H1 (cell line): ENCODE measurements at regions not wholly inside any gene's neighbourhood (a gene's known extent, or its start where the extent isn't known, plus 50 kb on each side); places are given as distances from the start of the nearest gene placed in this dataset.

Source experiments
- CTCF ChIA-PET: fragments of 300-600 bp; sonication (Branson Sonifier 250); formaldehyde crosslinking; loops from one replicate; lab custom pipeline; 2021; ENCODE audit not compliant: partially characterized antibody; lab: Charles Lee
- POLR2A ChIA-PET: fragments of 300-600 bp; sonication (Branson Sonifier 250); formaldehyde crosslinking; loops from one replicate; lab custom pipeline; 2021; ENCODE audit warnings: inconsistent platforms; ENCODE audit not compliant: partially characterized antibody; lab: Charles Lee
- DNase-seq, 2 experiments: peaks; one replicate each; pipeline versions ENCODE4 v3.0.0 to v3.0.0-alpha.2; 2010 to 2022; ENCODE audit warnings: low spot score in 2 of 2, low read depth in 1 of 2, mixed read lengths in 1 of 2
- FAIRE-seq: peaks from 2 replicates; lab custom pipeline; 2011; peaks lifted over from hg19 to GRCh38; lab: Jason Lieb, UNC
- H2AFZ ChIP-seq: 2 replicates; pipeline ENCODE4 v1.8.1; 2012; ENCODE audit warnings: low read length, inconsistent platforms
- H2AK5ac ChIP-seq: 2 replicates; pipeline ENCODE4 v1.6.1; 2013; ENCODE audit warnings: low read depth, low read length
- H2BK120ac ChIP-seq: replicated peaks from 2 replicates; pipeline ENCODE3; 2013; ENCODE audit warnings: low read depth, low read length, inconsistent platforms
- H2BK12ac ChIP-seq: 2 replicates; pipeline ENCODE4 v1.6.1; 2013; ENCODE audit warnings: low read depth, low read length
- H2BK15ac ChIP-seq: 2 replicates; pipeline ENCODE4 v1.6.1; 2013; ENCODE audit warnings: low read length
- H2BK20ac ChIP-seq: 2 replicates; pipeline ENCODE4 v1.6.1; 2013; ENCODE audit warnings: low read length
- H2BK5ac ChIP-seq: 2 replicates; pipeline ENCODE4 v1.6.1; 2013; ENCODE audit warnings: low read depth, low read length
- H3K14ac ChIP-seq: 2 replicates; pipeline ENCODE4 v1.6.1; 2013; ENCODE audit warnings: inconsistent platforms; ENCODE audit not compliant: insufficient read length
- H3K18ac ChIP-seq: 2 replicates; pipeline ENCODE4 v1.6.1; 2013; ENCODE audit warnings: low read length; ENCODE audit errors: extremely low read depth
- H3K23ac ChIP-seq: 2 replicates; pipeline ENCODE4 v1.6.1; 2013; ENCODE audit warnings: inconsistent platforms; ENCODE audit not compliant: insufficient read length
- H3K23me2 ChIP-seq: 2 replicates; pipeline ENCODE4 v1.6.1; 2013; ENCODE audit warnings: low read depth, low read length
- H3K27ac ChIP-seq: 2 replicates; pipeline ENCODE4 v1.6.1; 2011; ENCODE audit warnings: low read depth, low read length, inconsistent platforms
- H3K27me3 ChIP-seq, 4 experiments: replicated peaks in 1 of 4; 1 replicate in 1 of 4; 2 replicates in 3 of 4; pipeline versions ENCODE4 v1.6.1 to v1.8.1; 2011 to 2013; ENCODE audit warnings: low read length in 3 of 4, mild to moderate bottlenecking in 3 of 4, inconsistent platforms in 2 of 4, mixed read lengths in 2 of 4, moderate library complexity in 1 of 4; ENCODE audit not compliant: control insufficient read depth in 3 of 4, insufficient read depth in 3 of 4; ENCODE audit errors: extremely low read depth in 1 of 4
- H3K36me3 ChIP-seq, 4 experiments: 2 replicates each; pipeline versions ENCODE4 v1.6.1 to v1.8.1; 2011 to 2013; ENCODE audit warnings: mild to moderate bottlenecking in 4 of 4, low read length in 3 of 4, moderate library complexity in 2 of 4, control low read depth in 1 of 4, inconsistent platforms in 1 of 4; ENCODE audit not compliant: insufficient read depth in 4 of 4, control insufficient read depth in 2 of 4
- H3K4ac ChIP-seq: replicated peaks from 2 replicates; pipeline ENCODE3; 2013; ENCODE audit warnings: low read length, low read depth, mixed read lengths, inconsistent platforms; ENCODE audit not compliant: insufficient read length
- H3K4me1 ChIP-seq, 4 experiments: replicated peaks in 1 of 4; 1 replicate in 1 of 4; 2 replicates in 3 of 4; pipeline versions ENCODE4 v1.6.1 to v1.8.1; 2011 to 2013; ENCODE audit warnings: low read length in 3 of 4, inconsistent platforms in 2 of 4, mixed read lengths in 1 of 4; ENCODE audit not compliant: insufficient read depth in 4 of 4, control insufficient read depth in 3 of 4
- H3K4me2 ChIP-seq, 2 experiments: 2 replicates each; pipeline versions ENCODE4 v1.6.1 to v1.8.1; 2011 to 2013; ENCODE audit warnings: low read depth in 2 of 2, low read length in 2 of 2, control low read depth in 1 of 2, inconsistent platforms in 1 of 2, mild to moderate bottlenecking in 1 of 2; ENCODE audit not compliant: insufficient read depth in 1 of 2
- H3K4me3 ChIP-seq, 4 experiments: fragments of 200-600, 300-600 bp in 1 of 4; sonication (generic), shearing (Covaris generic), sonication (Bioruptor Twin) in 1 of 4; 2 replicates each; pipeline versions ENCODE4 v1.5.1 to v1.8.1; 2011 to 2016; ENCODE audit warnings: low read length in 4 of 4, low read depth in 3 of 4, control low read depth in 2 of 4, inconsistent platforms in 2 of 4, mild to moderate bottlenecking in 2 of 4, mixed read lengths in 1 of 4, moderate library complexity in 1 of 4; ENCODE audit not compliant: insufficient read depth in 2 of 4; ENCODE audit errors: extremely low read depth in 1 of 4
- H3K56ac ChIP-seq: replicated peaks from 2 replicates; pipeline ENCODE3; 2013; ENCODE audit warnings: low read depth, mild to moderate bottlenecking, mixed read lengths, low read length, inconsistent platforms; ENCODE audit not compliant: insufficient read length
- H3K79me1 ChIP-seq: 2 replicates; pipeline ENCODE4 v1.6.1; 2013; ENCODE audit warnings: low read depth, low read length, control low read depth
- H3K79me2 ChIP-seq, 2 experiments: 2 replicates each; pipeline versions ENCODE4 v1.6.1 to v1.8.1; 2012 to 2013; ENCODE audit warnings: low read length in 2 of 2, mild to moderate bottlenecking in 2 of 2, inconsistent platforms in 1 of 2; ENCODE audit not compliant: insufficient read depth in 2 of 2, control insufficient read depth in 1 of 2
- H3K9ac ChIP-seq, 4 experiments: replicated peaks in 1 of 4; 1 replicate in 1 of 4; 2 replicates in 3 of 4; pipeline versions ENCODE4 v1.6.1 to v1.8.1; 2011 to 2013; ENCODE audit warnings: low read depth in 3 of 4, low read length in 3 of 4, control low read depth in 2 of 4, mild to moderate bottlenecking in 2 of 4, moderate library complexity in 2 of 4, inconsistent platforms in 1 of 4; ENCODE audit errors: extremely low read depth in 1 of 4
- H3K9me3 ChIP-seq, 2 experiments: 2 replicates each; pipeline versions ENCODE4 v1.6.1 to v1.8.1; 2012 to 2013; ENCODE audit warnings: mild to moderate bottlenecking in 2 of 2, moderate library complexity in 2 of 2, control low read depth in 1 of 2, inconsistent platforms in 1 of 2, low read depth in 1 of 2, low read length in 1 of 2, mixed read lengths in 1 of 2; ENCODE audit not compliant: insufficient read depth in 2 of 2
- H4K20me1 ChIP-seq, 2 experiments: replicated peaks in 1 of 2; 2 replicates each; pipeline versions ENCODE3 to v1.8.1; 2011 to 2013; ENCODE audit warnings: inconsistent platforms in 2 of 2, low read length in 2 of 2, mild to moderate bottlenecking in 1 of 2; ENCODE audit not compliant: insufficient read depth in 2 of 2, control insufficient read depth in 1 of 2
- H4K5ac ChIP-seq: 2 replicates; pipeline ENCODE4 v1.6.1; 2013; ENCODE audit warnings: low read length, low read depth, mixed read lengths, inconsistent platforms; ENCODE audit not compliant: insufficient read length
- H4K8ac ChIP-seq: 2 replicates; pipeline ENCODE4 v1.8.0; 2013; ENCODE audit warnings: mild to moderate bottlenecking, moderate library complexity, low read length, inconsistent platforms; ENCODE audit not compliant: insufficient read depth; ENCODE audit errors: extremely low read depth
- H4K91ac ChIP-seq: replicated peaks from 2 replicates; pipeline ENCODE3; 2013; ENCODE audit warnings: low read length, mixed read lengths, inconsistent platforms; ENCODE audit not compliant: insufficient read length
- CTBP2 ChIP-seq: IDR thresholded peaks from 2 replicates; pipeline ENCODE4 v1.7.0; 2011; ENCODE audit warnings: borderline replicate concordance, mild to moderate bottlenecking, moderate library complexity, mixed read lengths, low read length; ENCODE audit not compliant: insufficient read depth, insufficient read length
- NRF1 ChIP-seq: IDR thresholded peaks from 2 replicates; pipeline ENCODE4 v1.6.1; 2011; ENCODE audit warnings: mild to moderate bottlenecking, low read depth, low read length, improper control_type of control experiment
- WGBS, 2 experiments: shearing (Covaris generic) in 1 of 2; methylation state at CpG; one replicate each; pipeline versions ENCODE4 v1.1.6 to v1.1.7; 2013 to 2015; ENCODE audit warnings: low lambda C conversion rate in 2 of 2, mixed read lengths in 2 of 2, inconsistent platforms in 1 of 2, low coverage in 1 of 2, missing lambda C conversion rate in 1 of 2; ENCODE audit not compliant: insufficient replicate concordance in 2 of 2, insufficient coverage in 1 of 2, insufficient read length in 1 of 2; ENCODE audit errors: extremely low coverage in 1 of 2, missing lambda C conversion rate in 1 of 2; 5-methylcytosine and 5-hydroxymethylcytosine counted together

DNA sequence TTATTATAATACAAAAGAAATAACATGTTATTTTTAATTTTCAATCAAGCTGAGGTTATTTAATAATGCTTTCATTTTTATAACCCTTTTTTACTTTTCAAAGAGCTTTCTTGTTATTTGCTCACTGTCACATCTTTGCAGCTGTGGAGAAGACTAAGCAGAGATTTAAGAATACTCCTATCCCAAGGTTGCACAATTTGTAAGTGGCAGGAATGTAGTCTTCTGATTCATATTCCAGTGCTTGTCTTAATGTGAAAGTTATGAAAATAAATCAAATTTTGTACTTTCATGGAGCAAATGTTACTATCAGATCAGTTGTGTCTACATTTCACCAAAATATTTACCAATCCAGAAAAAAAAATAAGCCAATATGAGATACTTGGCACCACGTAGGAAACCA, 86.6 kb downstream of the DDIT4L start:
- H3K9ac ChIP-seq, result no peak overlapping the region
- H2BK5ac ChIP-seq, result no peak overlapping the region
- FAIRE-seq (no peak), DNase-seq (no peak)
- H3K27ac ChIP-seq, result no peak overlapping the region
- H2BK120ac ChIP-seq, result no peak overlapping the region
- no peak overlapping the region for H2AK5ac ChIP-seq
- no peak overlapping the region for H3K4me3 ChIP-seq
- no peak overlapping the region for H4K91ac ChIP-seq
- no peak overlapping the region for H3K4me2 ChIP-seq
- no peaks in the 10 kb centered on the region for H3K36me3 ChIP-seq
- H3K14ac ChIP-seq, result no peak overlapping the region
- H3K79me1 ChIP-seq, result no peaks in the 10 kb centered on the region
- H3K27me3 ChIP-seq, result no peaks in the 10 kb centered on the region
- H2BK15ac ChIP-seq, result no peak overlapping the region
- no peak for TF ChIP-seq NRF1
- no peak for TF ChIP-seq CTBP2
- H2BK20ac ChIP-seq, result no peak overlapping the region
- no peak overlapping the region for H2AFZ ChIP-seq
- H3K79me2 ChIP-seq, result no peaks in the 10 kb centered on the region
- no peaks in the 10 kb centered on the region for H3K23me2 ChIP-seq
- peaks cover 0 to 2% (median under 1%) of the 10 kb centered on the region in 4 experiments; a peak in 2 of 7 replicates for H3K4me1 ChIP-seq
- H4K20me1 ChIP-seq, result no peaks in the 10 kb centered on the region
- POLR2A ChIA-PET, result no interaction called here
- no peaks in the 10 kb centered on the region for H3K9me3 ChIP-seq
- no peak overlapping the region for H4K5ac ChIP-seq
- H3K23ac ChIP-seq, result no peak overlapping the region
- H3K56ac ChIP-seq, result no peak overlapping the region
- H2BK12ac ChIP-seq, result no peak overlapping the region
- H3K18ac ChIP-seq, result no peak overlapping the region
- WGBS, 2 experiments, result 100% methylated on average over 1 of the region's 1 CpG; no CpG with 5 or more reads in 1 of the 2 experiments
- H4K8ac ChIP-seq, result no peak overlapping the region
- no peak overlapping the region for H3K4ac ChIP-seq
- CTCF ChIA-PET, result interaction anchor here (1.2 to 6.6 kb wide), 2 partner anchors 10 kb away, joined by 3 to 54 read pairs; no protein-coding TSS in a partner anchor
